ENCODE measurements at regions not wholly inside any gene's neighbourhood (a gene's known extent, or its start where the extent isn't known, plus 50 kb on each side); places are given as distances from the start of the nearest gene placed in this dataset.

- CTCF ChIA-PET (ENCODE audit: unreplicated experiment) = no interaction called here
- no peak overlapping the region for H3K4me2 ChIP-seq (ENCODE audit: low read length)
- BruUV-seq (replicated peaks) = no TSS peak
Observed at GRCh38 chr20:51869002-51869401, 66.7 kb upstream of the SALL4 start.

GRCh38 chr20:51867251-51867650 is 64.9 kb upstream of the SALL4 start:
- Histone ChIP-seq H3K79me2 (ENCODE audit: insufficient read depth, low read depth, low read length) (no peaks in the 10 kb centered on the region), H4K20me1 (ENCODE audit: insufficient read depth, low read length) (no peaks in the 10 kb centered on the region), H3K27ac (ENCODE audit: low read depth, low read length, poor library complexity, severe bottlenecking) (no peak overlapping the region), H3K4me2 (ENCODE audit: low read length) (no peak overlapping the region), H3K4me1 (ENCODE audit: insufficient read depth, low read length, poor library complexity, severe bottlenecking) (no peaks in the 10 kb centered on the region), H3K4me3 (ENCODE audit: low read depth, low read length, poor library complexity, severe bottlenecking) (no peak overlapping the region), H3K9me2 (ENCODE audit: insufficient read depth, low read length) (no peaks in the 10 kb centered on the region), H3K9me3 (ENCODE audit: low read length) (no peaks in the 10 kb centered on the region), H2AFZ (ENCODE audit: low read length) (no peak overlapping the region), H3K36me3 (ENCODE audit: insufficient read depth, low read length) (no peaks in the 10 kb centered on the region)
- no peak for TF ChIP-seq CTCF (conservative IDR thresholded peaks at IDR 0.05; ENCODE audit: low read length)
- POLR2A ChIA-PET = interaction anchor here (0.7 kb wide), 2 partner anchors 99 to 109 kb away, joined by 3 read pairs; no protein-coding TSS in a partner anchor
- no TSS peak for BruUV-seq (replicated peaks)
- CTCF ChIA-PET (ENCODE audit: unreplicated experiment) = no interaction called here
- intact Hi-C loops (cut with micrococcal nuclease; ENCODE audit: unreplicated experiment) = no loop called here
- no peak for DNase-seq (ENCODE audit: low spot score)

More at GRCh38 chr20:51869002-51869401, 66.7 kb upstream of the SALL4 start:
- H3K79me2 ChIP-seq (ENCODE audit: insufficient read depth, low read depth, low read length) = no peaks in the 10 kb centered on the region
- TF ChIP-seq EZH2phosphoT487 (IDR thresholded peaks at IDR 0.05; ENCODE audit: borderline replicate concordance, low read depth, low read length) (no peak), CTCF (conservative IDR thresholded peaks at IDR 0.05; ENCODE audit: low read length) (no peak)
- H3K4me3 ChIP-seq (ENCODE audit: low read depth, low read length, poor library complexity, severe bottlenecking) = no peak overlapping the region
- no peak overlapping the region for H3K27ac ChIP-seq (ENCODE audit: low read depth, low read length, poor library complexity, severe bottlenecking)
- H3K9me3 ChIP-seq (ENCODE audit: low read length) = no peaks in the 10 kb centered on the region
- H2AFZ ChIP-seq (ENCODE audit: low read length) = no peak overlapping the region
- H3K4me1 ChIP-seq (ENCODE audit: insufficient read depth, low read length, poor library complexity, severe bottlenecking) = no peaks in the 10 kb centered on the region
- no peaks in the 10 kb centered on the region for H3K9me2 ChIP-seq (ENCODE audit: insufficient read depth, low read length)
- no peaks in the 10 kb centered on the region for H4K20me1 ChIP-seq (ENCODE audit: insufficient read depth, low read length)
- no peaks in the 10 kb centered on the region for H3K36me3 ChIP-seq (ENCODE audit: insufficient read depth, low read length)
- intact Hi-C loops (cut with micrococcal nuclease; ENCODE audit: unreplicated experiment) = no loop called here
- POLR2A ChIA-PET = interaction anchor here (0.5 kb wide), 1 partner anchor 274 kb away, joined by 3 read pairs; no protein-coding TSS in a partner anchor
- no peak for DNase-seq (ENCODE audit: low spot score)

GRCh38 chr20:51864967-51865366 is 62.6 kb upstream of the SALL4 start:
- no peaks in the 10 kb centered on the region for H3K9me3 ChIP-seq (ENCODE audit: low read length)
- intact Hi-C loops (cut with micrococcal nuclease; ENCODE audit: unreplicated experiment) = no loop called here
- CTCF ChIA-PET (ENCODE audit: unreplicated experiment) = no interaction called here
- H2AFZ ChIP-seq (ENCODE audit: low read length) = no peak overlapping the region
- H3K4me1 ChIP-seq (ENCODE audit: insufficient read depth, low read length, poor library complexity, severe bottlenecking) = no peaks in the 10 kb centered on the region
- POLR2A ChIA-PET = no interaction called here
- H3K79me2 ChIP-seq (ENCODE audit: insufficient read depth, low read depth, low read length) = no peaks in the 10 kb centered on the region
- DNase-seq (ENCODE audit: low spot score) = no peak
- TF ChIP-seq CTCF (conservative IDR thresholded peaks at IDR 0.05; ENCODE audit: low read length) (no peak), EZH2phosphoT487 (IDR thresholded peaks at IDR 0.05; ENCODE audit: borderline replicate concordance, low read depth, low read length) (no peak)
- no peak overlapping the region for H3K27ac ChIP-seq (ENCODE audit: low read depth, low read length, poor library complexity, severe bottlenecking)
- no peaks in the 10 kb centered on the region for H3K36me3 ChIP-seq (ENCODE audit: insufficient read depth, low read length)
- H3K4me2 ChIP-seq (ENCODE audit: low read length) = no peak overlapping the region
- no TSS peak for BruUV-seq (replicated peaks)
- H3K4me3 ChIP-seq (ENCODE audit: low read depth, low read length, poor library complexity, severe bottlenecking) = no peak overlapping the region
- H3K9me2 ChIP-seq (ENCODE audit: insufficient read depth, low read length) = no peaks in the 10 kb centered on the region
- no peaks in the 10 kb centered on the region for H4K20me1 ChIP-seq (ENCODE audit: insufficient read depth, low read length)
